T47D (cell line): ENCODE measurements at regions not wholly inside any gene's neighbourhood (a gene's known extent, or its start where the extent isn't known, plus 50 kb on each side); places are given as distances from the start of the nearest gene placed in this dataset.
"Not testable (repeated sequence)": the region's sequence is repeated elsewhere in the genome, so short reads cannot be mapped to it uniquely, and the experiment has no call there.

Experiments
- DNase-seq, 2 experiments: peaks; one replicate each; pipeline versions ENCODE4 v3.0.0 to v3.0.0-alpha.2; 2011 to 2012; ENCODE audit warnings: low read depth in 1 of 2, low spot score in 1 of 2
- JUND ChIP-seq: IDR thresholded peaks from 2 replicates; pipeline ENCODE4 v1.6.1; 2012; ENCODE audit warnings: low read depth
- in situ Hi-C: cut with HindIII; loops from 2 replicates; pipeline ENCODE4 v1.10.0; 2016; ENCODE audit warnings: low sequenced_read_pairs, low pct_unique_long_range_greater_than_20kb

DNA sequence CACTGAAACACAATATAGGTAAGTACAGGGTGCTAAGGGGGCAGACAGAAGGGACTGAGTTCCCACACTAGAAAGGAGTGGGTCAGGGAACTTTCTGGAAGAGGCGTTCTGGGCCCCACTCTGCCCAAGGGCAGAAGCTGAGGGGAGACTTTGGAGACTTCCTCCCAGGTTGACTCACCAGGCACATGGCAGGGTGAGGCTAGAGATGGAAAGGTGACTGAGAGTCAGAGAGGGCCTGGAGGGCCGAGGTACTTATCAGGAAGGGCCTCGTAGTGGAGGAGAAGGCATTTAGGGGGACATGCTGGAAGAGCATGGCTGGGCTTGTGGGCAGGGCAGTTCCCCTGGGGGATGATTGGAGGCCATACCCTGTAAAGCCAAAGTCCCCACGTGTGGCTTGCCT is 159.9 kb upstream of the JUN start:
- TF ChIP-seq JUND = no peak
- in situ Hi-C loops = no loop called here
- no peak for DNase-seq

DNA sequence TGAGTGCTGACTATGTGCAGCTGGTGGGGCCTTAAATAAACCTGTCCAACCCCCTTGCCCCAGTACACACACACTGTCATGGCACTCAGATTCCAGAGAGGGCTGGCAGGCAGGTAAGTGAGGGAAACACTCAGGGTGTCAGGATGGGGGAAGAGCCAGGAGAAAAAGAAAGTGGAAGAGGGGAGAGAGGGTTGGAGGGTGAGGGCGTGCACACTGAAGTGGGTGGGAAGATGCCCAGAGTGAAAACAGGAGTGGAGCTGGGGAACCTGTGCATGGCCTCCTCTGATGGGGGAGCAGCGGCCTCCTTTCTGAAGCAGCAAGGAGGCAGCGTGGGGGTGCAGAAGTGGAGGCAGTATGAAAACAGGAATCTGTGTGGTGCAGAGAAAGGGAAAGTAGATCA is 160.6 kb upstream of the JUN start:
- TF ChIP-seq JUND = no peak
- in situ Hi-C loops = no loop called here
- DNase-seq = no peak

DNA sequence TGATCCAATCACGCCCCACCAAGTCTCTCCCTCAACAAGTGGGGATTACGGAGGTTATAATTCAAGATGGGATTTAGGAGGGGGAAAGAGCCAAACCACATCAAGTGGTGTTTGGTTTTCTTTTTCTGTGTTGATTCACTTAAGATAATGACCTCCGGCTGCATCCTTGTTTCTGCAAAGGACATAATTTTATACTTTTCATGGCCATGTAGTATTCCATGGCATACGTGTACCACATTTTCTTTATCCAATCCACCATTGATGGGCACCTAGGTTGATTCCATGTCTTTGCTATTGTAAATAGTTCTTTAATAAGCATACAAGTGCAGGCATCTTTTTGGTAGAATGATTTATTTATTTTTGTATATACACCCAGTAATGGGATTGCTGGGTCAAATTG is 162.5 kb upstream of the JUN start:
- in situ Hi-C loops = no loop called here
- no peak for DNase-seq

DNA sequence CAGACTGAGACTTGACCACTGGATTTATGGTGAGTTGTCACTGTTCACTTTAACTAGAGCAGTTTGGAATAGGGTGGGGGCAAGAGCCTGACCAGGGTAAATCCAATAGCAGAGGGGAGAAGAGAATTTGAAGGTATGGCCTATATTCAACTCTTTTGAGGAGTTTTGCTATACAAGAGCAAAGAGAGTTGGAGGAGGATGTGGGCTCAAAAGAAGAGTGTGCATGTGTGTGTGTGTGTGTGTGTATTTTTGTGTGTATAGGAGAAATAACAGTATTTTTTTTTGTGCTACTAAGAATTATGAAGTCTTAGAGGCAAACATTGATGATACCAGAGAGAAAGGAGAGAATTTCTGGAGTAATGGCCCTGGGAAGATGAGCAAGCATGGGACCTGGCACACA is 164.8 kb upstream of the JUN start:
- no peak for TF ChIP-seq JUND
- in situ Hi-C loops = no loop called here
- DNase-seq = no peak

More for the DNA sequence above, 162.5 kb upstream of the JUN start:
- no peak for TF ChIP-seq JUND

DNA sequence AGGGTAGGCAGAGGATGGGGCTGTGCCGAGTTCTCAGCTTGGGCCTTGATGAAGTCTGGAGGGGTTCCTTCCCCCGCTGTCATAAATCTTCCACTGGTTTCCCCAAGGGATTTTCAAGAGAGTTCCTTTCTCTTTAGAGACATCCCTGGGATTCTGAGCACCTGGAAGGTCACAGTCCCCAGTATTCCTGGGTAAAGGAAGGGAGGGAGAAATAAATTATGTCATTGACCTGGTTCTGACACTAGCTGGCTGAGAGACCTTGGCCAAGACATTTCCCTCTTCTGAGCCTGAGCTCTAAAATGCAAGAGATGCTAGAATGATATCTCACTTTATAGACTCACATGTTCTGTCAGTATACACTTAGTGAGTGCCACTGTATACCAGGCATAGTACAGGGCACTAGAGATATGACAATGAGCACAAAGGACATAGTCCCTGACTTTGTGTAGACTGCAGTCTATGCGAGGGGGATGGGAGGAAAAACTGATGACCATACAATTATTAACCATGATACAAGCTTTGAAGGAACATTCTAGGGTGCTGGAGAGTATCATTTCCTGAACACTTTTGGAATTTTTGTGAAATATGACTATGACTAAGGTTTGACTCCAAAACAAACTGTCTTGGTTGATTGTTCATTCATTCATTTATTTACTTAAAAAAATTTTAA is 165.8 kb upstream of the JUN start:
- in situ Hi-C loops = no loop called here
- DNase-seq = no peak
- no peak for TF ChIP-seq JUND

DNA sequence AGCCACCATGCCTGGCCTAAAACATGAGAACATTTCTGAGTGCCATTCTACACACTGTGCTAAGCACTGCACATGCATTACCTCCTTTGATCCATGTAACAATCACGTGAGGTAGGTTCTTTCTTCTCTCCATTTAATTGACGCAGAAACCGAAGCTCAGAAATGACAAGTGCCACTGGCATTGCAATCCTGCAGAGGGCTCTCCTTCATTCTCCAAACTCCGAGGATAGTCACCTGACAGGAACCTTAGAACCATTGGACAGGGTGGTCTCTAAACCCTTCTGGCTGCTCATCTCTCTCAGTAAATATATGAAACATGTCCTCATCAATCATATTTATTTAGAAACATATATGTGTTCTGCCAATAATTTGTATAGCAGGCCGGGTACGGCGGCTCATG is 167.1 kb upstream of the JUN start:
- in situ Hi-C loops = no loop called here
- DNase-seq = no peak
- TF ChIP-seq JUND = no peak

DNA sequence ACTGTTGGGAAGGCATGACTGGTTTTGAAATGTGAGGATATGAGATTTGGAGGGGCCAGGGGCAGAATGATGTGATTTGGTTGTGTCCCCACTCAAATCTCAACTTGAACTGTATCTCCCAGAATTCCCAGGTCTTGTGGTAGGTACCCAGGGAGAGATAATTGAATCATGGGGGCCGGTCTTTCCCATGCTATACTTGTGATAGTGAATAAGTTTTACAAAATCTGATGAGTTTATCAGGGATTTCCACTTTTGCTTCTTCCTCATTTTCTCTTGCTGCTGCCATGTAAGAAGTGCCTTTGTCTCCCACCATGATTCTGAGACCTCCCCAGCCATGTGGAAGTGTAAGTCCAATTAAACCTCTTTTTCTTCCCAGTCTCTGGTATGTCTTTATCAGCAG is 170.1 kb upstream of the JUN start:
- in situ Hi-C loops, DNase-seq: not testable (repeated sequence)

DNA sequence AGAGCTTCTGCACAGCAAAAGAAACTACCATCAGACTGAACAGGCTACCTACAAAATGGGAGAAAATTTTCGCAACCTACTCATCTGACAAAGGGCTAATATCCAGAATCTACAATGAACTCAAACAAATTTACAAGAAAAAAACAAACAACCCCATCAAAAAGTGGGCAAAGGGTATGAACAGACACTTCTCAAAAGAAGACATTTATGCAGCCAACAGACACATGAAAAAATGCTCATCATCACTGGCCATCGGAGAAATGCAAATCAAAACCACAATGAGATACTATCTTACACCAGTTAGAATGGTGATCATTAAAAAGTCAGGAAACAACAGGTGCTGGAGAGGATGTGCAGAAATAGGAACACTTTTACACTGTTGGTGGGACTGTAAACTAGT is 179.4 kb upstream of the JUN start:
- in situ Hi-C loops, DNase-seq: not testable (repeated sequence)

DNA sequence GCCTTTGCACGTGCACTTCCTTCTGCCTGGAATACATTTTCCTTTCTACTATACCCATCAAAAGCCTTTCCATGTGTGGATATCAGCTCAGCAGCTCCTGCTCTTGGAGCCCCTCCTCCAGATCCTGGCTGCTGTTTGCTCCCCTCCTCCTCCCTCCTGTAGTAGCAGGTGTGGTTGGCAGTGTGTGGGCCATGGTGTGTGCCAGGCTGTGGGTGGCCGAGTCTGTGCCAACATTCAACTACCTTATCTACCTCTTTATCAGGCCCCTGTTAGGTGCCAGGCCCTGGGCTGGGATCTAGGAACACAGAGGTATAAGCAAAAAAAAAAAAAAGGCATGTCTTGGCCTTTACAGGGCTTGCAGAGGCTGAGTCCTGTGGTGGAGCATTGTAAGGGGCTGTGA is 180.6 kb upstream of the JUN start:
- no peak for TF ChIP-seq JUND
- no peak for DNase-seq
- in situ Hi-C loops = no loop called here

DNA sequence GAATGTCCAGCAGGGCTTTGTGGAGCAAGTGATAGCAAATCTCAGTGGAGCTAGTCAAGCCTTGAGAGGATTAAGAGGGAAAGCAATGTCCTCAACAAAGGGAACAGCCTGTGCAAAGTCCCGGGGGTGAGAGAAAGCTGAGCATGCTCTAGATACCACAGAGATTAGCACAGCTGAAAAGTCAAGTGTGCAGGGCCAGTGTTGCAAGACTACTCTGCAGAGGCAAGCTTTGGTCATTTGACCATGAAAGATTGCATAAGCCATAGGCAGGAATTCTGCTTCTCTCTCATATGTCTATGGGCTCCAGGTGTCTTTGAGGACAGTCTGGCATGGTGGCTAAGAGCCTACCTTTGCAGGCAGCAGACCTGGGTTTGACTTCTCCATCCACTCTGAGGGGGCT is 181.0 kb upstream of the JUN start:
- in situ Hi-C loops = no loop called here
- TF ChIP-seq JUND = no peak
- DNase-seq = no peak

DNA sequence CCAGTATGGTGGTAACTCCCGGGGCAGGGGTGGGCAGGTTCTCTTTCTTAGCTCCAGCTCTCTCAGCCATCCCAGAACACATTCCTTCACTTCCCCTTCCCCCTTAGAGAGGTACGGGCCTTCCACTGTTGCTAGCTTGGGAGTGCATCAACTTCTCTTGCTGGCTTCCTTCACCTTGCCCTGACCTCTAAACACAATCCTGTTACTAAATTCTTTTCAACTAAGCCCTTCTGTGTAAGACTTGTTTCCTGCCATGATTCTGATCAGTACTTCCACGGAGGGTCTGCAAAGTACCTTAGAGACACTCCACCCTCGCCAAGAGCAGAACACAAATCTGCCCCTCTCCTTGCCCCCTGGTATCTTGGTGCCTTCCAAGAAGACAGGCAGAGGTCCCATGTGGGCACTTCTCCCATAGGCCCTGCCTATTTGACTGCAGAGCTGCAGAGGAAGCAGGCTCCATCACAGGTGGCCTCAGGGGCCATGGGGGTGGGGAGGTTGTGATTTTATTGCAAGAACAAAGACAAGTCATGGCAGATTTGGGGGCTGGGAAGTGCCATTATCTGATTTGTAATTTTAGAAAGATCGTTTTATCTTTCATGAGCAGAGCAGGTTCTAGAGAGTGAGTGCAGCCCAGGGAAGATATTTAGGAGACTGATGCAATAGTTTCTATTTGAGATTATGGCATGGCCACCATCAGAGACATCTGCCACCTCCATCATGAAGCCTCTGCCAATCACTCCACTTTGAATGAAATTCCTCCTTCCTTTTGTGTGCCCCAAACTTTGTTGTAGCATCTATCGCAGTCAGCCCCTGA is 182.5 kb upstream of the JUN start:
- in situ Hi-C loops = no loop called here
- TF ChIP-seq JUND = no peak
- no peak for DNase-seq

DNA sequence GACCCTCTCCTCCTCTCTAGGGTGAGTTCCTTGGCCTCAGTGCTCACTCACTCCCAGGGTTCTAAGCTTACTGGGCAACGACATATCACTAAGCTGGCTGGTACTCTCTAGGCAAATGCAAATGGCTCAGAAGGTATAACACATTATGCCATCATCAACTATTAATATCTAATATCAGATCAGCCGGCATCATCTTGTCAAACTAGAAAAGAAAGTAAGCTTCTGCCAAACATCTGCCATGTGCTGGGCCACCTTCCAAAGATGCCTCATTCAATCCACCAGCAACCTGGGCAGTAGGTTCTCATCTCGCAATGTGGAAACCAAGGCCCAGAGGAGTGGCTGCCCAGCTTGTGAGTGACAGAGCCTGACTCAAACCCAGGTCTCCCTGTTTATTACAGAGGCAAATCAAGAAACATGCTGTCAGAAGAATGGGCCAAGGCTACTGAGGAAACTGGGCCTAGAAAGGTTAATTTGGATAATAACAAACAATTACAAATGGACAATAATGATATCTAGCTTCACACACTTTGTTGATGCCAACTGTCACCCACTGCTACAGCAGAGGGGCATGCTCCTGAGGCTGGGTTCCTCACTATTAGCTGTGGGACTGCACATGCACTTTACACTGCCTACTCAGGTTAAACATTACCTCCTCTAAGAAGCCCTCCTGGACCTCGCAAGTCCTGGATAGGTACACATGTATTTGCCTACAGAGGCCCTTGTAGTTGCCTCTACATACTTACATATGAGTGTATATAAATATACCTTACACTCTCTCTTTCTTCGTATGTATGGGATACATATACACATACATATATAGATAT is 183.3 kb upstream of the JUN start:
- DNase-seq = no peak
- no peak for TF ChIP-seq JUND
- in situ Hi-C loops = no loop called here

DNA sequence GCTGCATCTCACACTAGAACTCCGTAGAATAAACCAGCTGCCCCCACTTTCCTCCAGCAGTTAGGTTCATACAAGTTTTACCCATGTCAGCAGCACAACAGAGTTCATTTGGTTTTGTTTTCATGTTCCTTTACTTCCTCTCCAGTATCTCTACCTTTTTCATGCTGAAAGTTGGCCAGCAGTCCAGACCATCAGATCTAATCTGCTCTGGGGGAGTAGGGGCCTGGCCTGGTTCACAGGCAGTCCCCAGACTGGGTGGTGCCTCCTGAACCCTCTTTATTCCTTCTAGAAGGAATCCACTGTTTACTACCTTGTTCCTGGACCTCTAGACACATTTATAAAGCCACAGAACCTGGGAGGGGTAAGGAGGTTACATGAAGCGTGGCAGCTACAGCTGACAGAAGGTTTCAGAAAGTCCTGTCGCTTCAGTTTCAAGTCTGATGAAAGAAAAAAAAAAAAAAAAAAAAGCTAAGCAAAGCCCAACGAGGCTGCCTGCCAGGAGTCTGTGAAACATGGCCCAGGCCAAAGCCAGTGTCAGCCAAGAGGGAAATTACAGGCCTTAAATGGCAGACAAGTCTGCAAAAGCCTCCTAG is 184.6 kb upstream of the JUN start:
- DNase-seq = no peak
- TF ChIP-seq JUND = no peak
- in situ Hi-C loops = no loop called here

DNA sequence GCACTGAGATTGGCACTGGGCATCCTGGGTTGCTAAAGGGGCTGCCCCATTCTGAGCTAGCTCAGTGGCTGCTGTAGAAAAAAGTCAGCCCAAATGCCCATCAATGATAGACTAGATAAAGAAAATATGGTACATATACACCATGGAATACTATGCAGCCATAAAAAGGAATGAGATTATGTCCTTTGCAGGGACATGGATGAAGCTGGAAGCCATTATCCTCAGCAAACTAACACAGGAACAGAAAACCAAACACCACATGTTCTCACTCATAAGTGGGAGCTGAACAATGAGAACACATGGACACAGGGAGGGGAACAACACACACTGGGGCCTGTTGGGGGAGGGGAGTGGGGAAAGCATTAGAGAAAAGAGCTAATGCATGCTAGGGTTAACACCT is 185.3 kb upstream of the JUN start:
- in situ Hi-C loops, DNase-seq: not testable (repeated sequence)
